ENCODE measurements at regions not wholly inside any gene's neighbourhood (a gene's known extent, or its start where the extent isn't known, plus 50 kb on each side); places are given as distances from the start of the nearest gene placed in this dataset.

DNA sequence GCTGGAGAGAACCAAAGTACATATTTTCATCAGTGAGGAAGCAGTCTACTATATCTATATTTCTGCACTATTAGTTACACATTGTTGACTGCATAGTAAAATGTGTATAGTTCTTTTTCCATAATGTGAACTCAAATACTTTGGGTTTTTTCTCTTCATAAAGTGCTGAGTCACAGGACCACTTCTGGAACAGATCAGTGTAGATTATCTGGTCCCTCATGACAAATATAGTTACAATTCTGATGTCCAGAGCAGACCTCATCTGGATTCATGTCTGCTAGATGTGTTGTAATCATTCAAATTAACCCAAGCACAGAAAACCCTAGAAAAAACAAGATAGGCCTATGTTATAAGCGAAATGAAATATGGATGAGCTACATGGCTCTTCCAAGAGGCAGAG is 171.4 kb downstream of the SUCLA2 start:
- DNase-seq, result no peak

DNA sequence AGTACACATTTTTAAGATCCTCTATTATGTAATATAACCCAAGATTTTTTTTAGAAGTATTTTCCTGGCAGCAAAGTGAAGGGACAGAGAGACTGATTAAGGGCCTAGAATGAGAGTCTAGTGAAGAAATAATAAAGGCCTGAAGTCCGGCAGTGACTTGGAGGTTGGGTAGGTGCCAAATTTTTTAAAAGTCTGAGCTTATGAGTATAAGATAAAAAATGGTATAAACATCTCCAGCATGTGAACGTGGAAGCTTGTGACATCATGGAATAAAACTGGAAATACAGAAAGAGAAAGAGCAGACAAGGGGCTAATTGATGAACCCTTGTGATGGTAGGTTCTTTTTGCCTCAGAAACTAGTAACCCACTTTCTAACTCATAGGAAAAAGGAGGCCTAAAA is 174.6 kb downstream of the SUCLA2 start:
- no peak for DNase-seq

DNA sequence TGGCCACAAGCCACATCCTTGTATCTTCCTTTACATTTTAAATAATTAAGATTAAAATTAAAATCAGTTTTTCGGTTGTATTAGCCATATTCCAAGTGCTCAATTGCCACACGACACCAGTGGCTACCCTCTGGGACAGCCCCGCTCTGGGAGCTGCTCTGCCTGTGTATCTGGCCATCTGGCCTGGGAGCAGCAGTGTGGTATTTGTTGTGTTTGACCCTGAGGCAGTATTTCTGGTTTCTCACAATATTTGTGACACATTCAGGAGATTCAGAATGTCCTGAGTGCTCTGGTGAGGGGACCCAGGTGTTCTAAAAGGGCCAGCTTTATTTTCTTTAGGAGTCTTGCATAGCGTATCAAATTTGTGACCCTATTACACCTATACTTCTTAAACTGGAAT is 179.0 kb downstream of the SUCLA2 start:
- no peak for DNase-seq

DNA sequence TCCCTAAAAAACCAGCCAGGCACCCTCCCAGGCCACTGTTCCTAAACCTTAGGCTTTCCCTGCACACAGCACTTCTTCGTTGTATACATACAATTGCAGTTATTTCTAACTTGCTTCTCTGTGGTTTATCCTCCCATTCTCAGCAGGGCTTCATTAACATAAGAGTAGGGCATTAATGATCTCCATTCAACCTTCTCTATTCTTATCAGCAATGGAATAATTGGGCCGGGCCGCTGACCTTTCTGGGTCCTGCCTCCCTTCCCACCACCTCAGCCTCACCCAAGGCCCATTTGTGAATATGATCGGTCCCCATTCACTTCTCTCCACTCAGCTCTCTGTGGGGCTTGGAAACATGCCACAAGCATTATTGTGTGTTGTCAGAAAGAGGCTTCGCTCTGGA is 184.2 kb downstream of the SUCLA2 start:
- no peak for DNase-seq

DNA sequence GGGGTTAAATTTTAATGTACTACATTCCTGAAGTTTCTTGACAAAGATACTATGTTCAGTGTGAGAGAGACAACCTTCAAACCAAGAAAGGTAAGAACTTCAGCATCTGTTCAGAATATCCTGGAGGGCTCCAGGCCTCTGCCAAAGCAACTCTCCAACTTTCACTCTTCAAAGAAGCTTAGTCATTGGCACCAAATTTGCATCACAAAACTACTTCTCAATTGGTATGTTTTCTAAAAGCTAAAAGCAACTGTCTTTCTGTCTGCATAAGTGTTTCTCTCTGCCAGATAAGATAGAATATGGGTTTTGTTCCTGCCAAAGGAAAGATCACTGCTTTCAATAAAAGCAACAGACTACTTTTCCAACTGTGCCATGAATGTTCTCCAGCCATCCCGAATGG is 187.4 kb downstream of the SUCLA2 start:
- no peak for DNase-seq

DNA sequence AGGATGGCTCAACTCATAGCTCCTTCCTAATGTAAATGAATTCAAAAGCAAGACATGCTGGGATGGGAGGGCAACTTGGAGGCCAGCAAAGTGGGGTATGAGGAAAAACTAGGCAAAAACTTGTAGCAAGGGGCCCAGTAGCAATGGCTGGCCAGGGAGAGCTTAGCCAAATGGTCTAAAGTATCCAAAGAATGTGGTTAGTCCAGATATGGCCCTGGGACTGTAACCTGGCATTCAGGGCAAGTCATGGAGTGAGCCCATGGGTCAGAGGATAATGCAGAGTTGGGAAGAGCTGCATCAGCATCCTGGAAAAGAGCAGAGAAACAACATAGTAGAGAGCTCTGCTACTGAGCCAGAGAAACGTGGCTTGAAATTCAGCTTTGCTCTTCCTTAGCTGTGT is 191.7 kb downstream of the SUCLA2 start:
- DNase-seq, result no peak

DNA sequence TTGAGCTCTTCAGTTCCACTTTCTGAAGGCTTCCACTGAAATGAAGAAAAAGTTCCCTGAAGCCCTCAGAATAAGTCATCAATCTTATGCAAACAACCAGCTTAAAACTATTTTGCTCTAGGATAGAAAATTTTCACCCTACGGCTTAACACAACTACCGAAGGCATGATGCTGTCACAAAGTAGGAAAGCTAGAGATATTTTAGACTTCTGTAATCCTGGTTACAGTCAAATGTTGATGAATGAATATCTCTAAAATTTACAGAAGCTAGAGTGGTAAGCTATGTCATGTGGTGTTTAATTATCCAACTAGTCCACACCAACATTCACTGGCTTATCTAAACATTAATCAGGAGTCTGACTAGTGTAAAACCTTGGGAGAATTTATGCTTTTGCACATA is 197.9 kb downstream of the SUCLA2 start:
- no peak for DNase-seq

DNA sequence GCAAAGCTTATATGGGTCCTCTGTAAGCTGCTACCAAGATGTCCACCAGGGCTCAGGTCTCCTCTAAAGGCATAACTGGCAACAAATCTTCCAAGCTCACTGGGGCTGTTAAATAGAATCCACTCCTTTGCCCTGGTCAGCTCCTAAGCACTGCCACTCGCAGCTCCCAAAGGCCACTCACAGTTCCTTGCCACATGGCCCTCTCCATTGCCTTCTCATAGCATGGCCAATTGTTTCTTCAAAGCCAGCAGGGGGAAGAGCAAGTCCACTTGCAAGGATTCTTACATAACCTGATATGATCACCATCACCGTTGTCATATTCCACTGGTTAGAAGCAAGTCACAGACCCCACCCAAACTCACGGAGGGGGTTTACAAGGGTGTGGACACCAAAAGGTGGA is 199.5 kb downstream of the SUCLA2 start:
- no peak for DNase-seq

DNA sequence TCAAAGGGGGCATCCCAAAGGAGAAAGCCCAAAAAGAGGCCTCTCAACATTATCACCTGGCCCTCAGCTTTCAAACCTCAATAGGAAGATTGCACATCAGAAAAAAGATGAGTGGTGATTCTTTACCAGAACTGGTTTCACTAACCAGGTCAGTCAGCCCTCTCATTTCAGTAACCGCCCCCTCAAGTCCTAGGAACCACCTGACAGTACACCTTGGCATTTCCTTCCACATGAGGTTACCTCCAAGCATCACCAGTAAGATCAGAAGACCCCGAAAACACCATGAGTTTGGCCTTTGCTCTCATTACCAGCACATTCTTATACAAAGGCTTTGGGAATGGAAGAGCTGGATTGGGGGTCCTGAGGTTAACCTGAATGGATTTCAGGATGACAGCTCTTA is 200.5 kb downstream of the SUCLA2 start:
- no peak for DNase-seq

DNA sequence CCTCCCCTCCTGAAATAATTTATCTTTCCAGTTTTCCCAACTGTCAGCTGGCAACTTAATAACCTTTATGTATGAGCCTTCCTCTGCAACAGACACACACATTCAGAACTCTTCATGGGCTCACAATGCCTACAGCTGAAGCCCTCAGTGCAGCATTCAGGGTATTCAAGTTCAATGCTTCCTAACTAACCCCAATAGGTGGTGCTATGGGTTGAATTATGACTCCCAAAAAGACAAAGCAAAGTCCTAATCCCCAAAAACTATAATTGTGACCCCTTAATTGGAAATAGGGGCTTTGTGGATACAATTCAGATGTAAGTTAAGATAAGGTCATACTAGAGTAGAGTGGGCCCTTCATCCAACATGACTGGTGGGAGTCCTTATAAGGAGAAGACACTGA is 202.2 kb downstream of the SUCLA2 start:
- no peak for DNase-seq

DNA sequence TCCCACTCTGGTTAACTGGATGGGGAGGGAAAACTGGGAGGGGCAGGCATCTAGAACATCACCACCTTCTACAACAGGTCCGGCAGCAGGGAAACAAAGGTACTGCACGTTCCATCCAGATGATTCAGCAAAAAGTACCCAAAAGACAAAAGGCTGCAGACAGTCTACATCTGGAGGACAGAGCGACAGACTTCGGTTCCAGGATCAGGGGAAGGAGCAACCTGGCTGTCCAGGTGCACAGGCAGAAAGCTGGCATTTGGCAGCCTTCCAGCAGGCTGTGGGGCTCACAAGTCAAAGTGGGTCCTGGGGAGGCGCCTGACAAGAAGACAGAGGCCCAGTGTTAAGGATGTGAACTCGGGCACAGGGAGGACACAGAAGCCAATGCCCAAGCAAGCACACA is 202.9 kb downstream of the SUCLA2 start:
- no peak for DNase-seq

DNA sequence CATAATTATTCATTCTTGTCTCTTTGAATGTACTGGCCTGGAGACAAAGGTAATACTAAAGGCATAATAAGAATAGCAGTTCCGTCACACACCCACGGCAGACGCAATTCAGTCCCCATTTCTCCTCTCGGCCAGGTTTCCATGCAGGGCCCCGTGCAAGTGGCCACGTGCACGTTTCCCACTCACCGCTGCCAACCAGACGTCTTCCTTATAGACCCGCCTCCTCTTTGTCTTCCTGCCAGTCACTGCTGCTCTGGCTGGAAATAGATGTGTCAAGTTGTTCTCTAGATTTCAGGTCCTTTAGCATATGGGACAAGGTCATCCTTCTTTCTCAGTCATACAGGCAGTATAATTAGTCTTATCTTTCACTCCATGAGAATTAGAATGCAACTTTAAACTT is 204.3 kb downstream of the SUCLA2 start:
- no peak for DNase-seq

DNA sequence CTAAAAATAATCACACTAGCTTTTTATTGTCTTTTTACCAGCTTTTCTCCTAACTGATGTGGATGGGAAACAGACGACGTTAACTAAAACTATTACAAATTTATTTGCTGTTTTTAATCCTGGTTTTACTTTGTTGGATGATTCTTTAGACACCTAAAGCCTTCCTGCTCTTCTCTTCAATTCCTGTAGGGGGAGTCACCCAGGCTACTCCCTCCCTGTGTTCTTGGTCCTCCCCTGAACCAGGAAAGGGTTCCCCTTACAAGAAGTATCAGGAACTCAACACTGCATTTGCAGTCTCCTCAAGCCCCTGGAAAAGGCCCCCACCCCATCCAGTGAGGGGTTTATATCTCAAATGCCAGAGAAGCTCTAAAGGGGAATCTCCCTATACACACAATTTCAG is 206.1 kb downstream of the SUCLA2 start:
- DNase-seq, result no peak

DNA sequence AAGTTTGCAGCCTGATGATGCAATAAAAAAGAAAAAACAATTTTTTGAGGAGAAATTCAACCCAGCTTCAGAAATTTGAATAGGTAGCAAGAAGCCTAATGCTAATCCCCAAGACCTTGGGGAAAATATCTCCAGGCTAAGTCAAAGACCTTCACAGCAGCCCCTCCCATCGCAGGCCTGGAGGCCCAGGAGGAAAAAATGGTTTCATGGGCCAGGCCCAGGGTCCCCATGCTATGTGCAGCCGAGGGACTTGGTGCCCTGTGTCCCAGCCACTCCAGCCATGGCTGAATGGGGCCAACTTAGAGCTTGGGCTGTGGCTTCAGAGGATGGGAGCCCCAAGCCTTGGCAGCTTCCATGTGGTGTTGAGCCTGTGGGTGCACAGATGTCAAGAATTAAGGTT is 210.3 kb downstream of the SUCLA2 start:
- no peak for DNase-seq

DNA sequence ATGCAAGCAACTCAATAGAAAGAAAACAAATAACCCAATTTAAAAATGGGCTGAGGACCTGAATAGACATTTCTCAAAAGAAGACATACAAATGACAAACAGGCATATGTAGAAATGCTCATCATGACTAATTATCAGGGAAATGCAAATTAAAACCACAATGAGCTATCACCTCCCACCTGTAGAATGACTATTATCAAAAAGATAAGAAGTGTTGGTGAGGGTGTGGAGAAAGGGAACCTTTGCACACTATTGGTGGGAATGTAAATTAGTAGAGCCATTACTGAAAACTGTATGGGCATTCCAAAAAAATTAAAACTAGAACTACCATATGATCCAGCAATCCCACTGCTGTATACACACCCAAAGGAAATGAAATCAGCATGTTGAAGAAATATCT is 212.2 kb downstream of the SUCLA2 start:
- no peak for DNase-seq

DNA sequence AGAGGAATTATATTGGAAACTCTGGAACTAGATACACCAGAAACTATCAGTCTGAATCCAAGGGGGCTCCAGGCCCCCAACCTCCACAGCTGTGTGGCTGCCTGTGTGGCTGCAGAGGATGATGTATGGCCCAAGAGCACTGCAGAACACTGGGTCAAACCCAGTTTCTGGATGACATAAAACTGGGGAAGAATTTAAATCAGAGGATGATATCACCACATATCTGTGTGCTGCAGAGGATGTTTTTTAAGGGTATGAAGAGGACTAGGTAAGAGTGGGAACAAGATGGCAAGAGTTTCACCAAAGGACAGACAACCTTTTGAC is 226.4 kb downstream of the SUCLA2 start:
- no peak for DNase-seq

DNA sequence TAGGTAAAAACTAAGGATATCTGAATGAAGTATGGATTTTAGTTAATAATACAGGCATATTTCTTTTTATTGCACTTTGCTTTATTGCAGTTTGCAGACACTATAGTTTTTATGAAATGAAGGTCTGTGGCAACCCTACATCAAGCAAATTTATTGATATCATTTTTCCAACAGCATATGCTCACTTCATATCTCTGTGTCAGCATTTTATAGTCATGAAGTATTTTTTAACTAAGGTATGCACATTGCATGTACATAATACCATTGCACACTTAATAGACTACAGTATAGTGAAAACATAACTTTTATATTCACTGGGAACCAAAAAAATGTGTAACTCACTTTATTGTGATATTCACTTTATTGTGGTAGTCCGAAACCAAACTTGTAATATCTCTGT is 236.3 kb downstream of the SUCLA2 start:
- DNase-seq, result no peak

DNA sequence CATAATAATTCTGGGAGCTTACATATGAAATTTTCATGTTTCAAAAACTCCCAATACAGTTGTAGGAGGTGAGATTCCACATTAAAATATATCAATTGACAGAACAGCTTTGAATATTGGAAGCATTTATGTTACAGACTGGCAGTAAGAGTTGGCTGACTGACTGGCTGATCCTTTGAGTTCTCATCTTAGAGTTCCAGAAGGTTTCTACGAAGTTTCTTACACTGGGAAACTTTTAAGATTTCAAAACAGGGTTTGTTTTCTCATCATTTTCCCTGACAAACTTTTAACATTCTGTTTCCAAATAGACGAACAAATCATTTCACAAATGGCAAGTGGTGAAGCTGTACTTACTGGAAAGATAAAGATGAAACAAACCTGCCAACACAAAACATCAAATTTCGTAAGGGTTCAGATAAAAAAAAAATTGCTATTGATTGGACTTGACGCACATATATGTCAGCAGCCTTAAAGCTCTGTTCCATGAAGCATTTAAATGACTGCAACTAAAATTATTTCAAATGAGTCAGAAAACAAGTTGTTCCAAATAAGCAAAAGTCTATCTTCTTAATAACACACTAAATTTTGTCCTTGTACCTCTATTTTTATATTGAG is 243.5 kb downstream of the SUCLA2 start:
- no peak for DNase-seq

DNA sequence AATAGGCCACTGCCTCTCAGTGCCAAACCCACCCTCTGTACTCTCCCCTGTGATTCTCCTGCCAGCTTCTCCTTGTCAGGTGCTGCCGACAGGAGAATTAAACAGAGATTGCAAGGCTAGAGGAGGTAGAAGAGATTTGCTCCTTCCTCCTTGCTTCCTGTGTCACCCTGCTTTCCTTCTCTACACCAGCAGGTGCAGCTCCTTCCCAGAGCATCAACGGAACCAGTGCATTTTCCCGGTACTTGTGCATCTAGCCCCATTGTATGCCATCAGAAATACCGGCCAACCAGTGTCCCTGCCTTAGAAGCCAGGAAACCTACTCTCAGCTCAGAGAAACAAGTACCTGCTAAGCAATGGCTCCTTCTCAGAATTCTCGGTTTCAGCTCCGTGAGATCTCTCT is 253.2 kb downstream of the SUCLA2 start:
- DNase-seq, result no peak

DNA sequence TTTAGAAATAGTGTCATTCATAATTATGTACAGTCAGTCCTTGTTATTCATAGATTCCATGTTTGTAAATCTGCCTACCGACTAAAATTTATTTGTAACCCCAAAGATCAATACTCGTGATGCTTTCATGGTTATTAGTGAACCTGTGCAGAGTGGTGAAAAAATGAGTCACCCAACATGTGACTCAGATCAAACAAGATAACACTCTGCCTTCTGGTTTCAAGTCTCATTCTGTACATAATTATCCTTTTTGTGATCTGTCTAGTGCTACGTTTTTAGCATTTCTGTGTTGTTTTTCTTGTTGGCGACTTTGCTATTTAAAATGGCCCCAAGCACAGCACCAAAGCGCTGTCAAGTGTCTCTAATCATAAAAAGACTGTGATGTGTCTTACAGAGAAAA is 274.7 kb downstream of the SUCLA2 start:
- no peak for DNase-seq

DNA sequence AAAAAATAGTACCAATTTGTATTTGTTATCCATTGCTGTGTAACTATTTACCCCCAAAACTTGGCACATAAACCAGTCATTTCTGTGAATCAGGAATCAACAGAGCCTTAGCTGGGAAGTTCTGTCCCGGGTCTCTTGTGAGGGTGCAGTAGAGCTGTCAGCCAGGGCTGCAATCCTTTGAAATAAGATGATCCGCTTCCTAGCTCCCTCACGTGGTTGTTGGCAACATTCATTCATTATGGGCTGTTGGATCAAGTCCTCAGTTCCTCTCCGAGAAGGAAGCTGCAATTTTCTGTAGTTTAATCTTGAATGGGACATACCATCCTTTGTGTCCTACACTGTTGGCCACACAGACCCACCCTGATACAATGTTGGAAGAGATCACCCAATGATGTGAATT is 277.2 kb downstream of the SUCLA2 start:
- DNase-seq, result no peak

DNA sequence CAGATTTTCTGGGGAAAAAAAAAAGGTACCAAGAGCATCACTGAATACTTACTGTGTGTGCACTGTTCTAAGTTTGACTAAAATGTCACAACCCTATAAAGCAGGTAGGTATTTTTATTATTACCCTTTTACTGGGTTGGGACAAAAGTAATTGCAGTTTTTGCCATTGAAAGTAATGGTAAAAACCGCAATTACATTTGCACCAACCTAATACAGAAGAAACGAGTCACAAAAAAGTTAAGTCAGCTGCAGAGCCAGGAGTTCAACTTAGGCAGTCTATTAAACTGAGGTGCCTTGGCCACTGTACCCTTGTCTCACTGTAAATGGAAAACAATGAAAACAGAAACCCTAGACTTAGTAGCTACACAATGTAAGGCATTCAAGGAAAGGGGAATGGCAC is 281.9 kb downstream of the SUCLA2 start:
- DNase-seq, result no peak

DNA sequence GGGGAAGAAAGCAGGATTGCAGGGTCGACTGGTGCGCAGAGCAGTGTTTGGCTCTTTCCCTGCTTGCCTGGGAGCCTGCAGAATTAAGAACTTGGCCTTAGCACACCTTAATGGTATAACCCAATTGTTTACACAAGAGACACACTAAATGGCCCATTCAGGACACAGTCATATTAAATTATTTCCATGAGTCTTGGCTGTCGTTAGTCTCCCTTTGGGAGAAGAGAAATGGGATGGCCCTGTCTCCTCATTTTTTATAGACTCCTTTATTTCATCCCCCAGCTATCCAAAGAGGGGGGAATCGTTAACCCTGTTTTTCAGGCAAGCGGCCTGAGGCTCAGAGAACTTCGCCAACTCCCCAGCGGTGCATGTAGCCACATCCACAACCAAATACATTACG is 282.5 kb downstream of the SUCLA2 start:
- DNase-seq, result peak; percentile 24

DNA sequence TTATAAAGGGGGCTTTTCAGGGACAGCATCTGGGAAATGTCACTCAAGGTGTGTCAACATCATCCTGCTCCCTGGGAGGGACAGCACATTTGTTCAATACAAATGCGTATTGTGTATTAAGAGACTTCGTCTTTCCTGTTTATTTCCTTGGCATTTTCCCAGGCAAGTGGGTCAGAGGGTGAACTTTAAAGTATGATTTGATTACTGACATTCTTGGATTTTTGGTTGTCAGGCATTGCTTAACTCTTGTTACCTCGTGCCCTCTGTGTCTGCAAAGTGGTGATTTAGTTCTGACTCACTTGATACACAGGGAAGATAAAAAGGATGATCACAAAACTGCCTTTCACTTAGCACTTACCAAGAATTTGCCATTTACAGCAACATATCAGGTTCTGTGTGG is 292.7 kb downstream of the SUCLA2 start:
- DNase-seq, result no peak

DNA sequence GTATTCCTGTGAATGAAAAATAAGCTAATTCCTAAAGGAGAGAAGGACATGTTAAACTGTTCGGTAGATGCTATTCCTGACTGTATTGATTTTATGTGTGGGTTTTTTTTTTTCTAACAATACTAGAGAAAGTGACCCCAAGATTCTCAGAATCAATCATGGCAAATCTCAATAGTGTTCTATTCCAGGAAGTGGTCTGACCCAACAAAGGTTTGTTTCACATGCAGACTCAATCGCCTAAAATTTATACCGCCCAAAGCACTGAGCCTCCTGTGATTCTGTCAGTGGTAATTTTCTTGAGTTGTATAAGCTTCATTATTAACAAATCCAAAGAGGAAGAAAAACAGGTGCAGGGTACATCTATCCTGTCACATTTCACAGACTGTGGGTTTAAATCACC is 293.7 kb downstream of the SUCLA2 start:
- no peak for DNase-seq
